ENCODE measurements at regions not wholly inside any gene's neighbourhood (a gene's known extent, or its start where the extent isn't known, plus 50 kb on each side); places are given as distances from the start of the nearest gene placed in this dataset.
A peak's percentile ranks its signal among the peaks of the same experiment; 100 is the strongest.

- TF ChIP-seq ZBTB17 (tag by site-specific recombination; IDR thresholded peaks at IDR 0.05) (no peak), CTCF (tag by site-specific recombination; IDR thresholded peaks at IDR 0.05) (no peak), ZBTB1 (tag by site-specific recombination; IDR thresholded peaks at IDR 0.05) (no peak), YY1 (tag by site-specific recombination; IDR thresholded peaks at IDR 0.05) (no peak), SP2 (tag by site-specific recombination; IDR thresholded peaks at IDR 0.05) (peak; percentile 56), ZNF423 (tag by site-specific recombination; IDR thresholded peaks at IDR 0.05) (no peak), ZNF660 (tag by site-specific recombination; IDR thresholded peaks at IDR 0.05) (no peak), REST (tag by site-specific recombination; IDR thresholded peaks at IDR 0.05) (no peak), MZF1 (tag by site-specific recombination; IDR thresholded peaks at IDR 0.05; ENCODE audit: borderline replicate concordance) (no peak), IKZF3 (tag by site-specific recombination; IDR thresholded peaks at IDR 0.05) (no peak), ZNF324 (tag by site-specific recombination; IDR thresholded peaks at IDR 0.05) (no peak), ZNF138 (tag by site-specific recombination; IDR thresholded peaks at IDR 0.05; ENCODE audit: borderline replicate concordance) (no peak), ZNF610 (tag by site-specific recombination; IDR thresholded peaks at IDR 0.05; ENCODE audit: borderline replicate concordance) (no peak)
These were observed 214.3 kb downstream of the C9orf50 start for GRCh38 chr9:129406278-129407225.
